GM10248 (cell line): ENCODE measurements at regions not wholly inside any gene's neighbourhood (a gene's known extent, or its start where the extent isn't known, plus 50 kb on each side); places are given as distances from the start of the nearest gene placed in this dataset.

Experiments used
- CTCF ChIA-PET: fragments of 300-600 bp; sonication (Branson Sonifier 250); formaldehyde crosslinking; extraction: SDS; loops from one replicate; lab custom pipeline; 2021; ENCODE audit warnings: antibody characterized with exemption; lab: Yijun Ruan, JAX
- POLR2A ChIA-PET: fragments of 350-650 bp; sonication (Branson Sonifier 250); formaldehyde crosslinking; extraction: SDS; loops from one replicate; lab custom pipeline; 2020; ENCODE audit warnings: antibody characterized with exemption; lab: Yijun Ruan, JAX
- DNase-seq: peaks from one replicate; pipeline ENCODE4 v3.0.0; 2012; ENCODE audit errors: extremely low spot score
- CTCF ChIP-seq: IDR thresholded peaks from 2 replicates; pipeline ENCODE4 v1.5.1; 2012; ENCODE audit warnings: mild to moderate bottlenecking, low read depth; ENCODE audit errors: extremely low read depth, missing control alignments, control extremely low read depth

DNA sequence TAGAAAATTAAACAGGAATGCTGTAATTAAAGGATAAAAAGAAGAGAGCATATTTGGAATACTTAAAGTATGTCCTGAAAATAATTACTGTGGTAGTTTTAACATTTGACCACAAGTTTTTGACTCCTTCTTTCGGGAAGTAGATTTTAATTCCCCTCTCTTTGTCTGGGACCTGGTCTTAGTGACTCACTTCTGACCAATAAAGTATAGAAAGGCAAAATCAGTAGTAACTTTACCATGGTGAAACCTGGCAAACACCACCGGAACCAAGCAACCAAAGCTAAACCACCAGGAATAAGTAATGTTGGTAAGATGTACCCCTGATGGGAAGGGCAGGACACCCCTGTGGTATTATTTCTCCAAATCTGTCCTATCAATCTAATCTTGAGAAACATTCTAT is 314.8 kb downstream of the PDHA2 start:
- no peak for TF ChIP-seq CTCF
- CTCF ChIA-PET, result no interaction called here
- POLR2A ChIA-PET, result no interaction called here
- DNase-seq, result no peak

- TF ChIP-seq CTCF, result no peak
- ChIA-PET CTCF (interaction anchor here (1.7 kb wide), 1 partner anchor 12 kb away, joined by 6 read pairs; no protein-coding TSS in a partner anchor), POLR2A (no interaction called here)
- DNase-seq, result no peak
These were observed 322.7 kb downstream of the PDHA2 start for GRCh38 chr4:96162636-96163035.

GRCh38 chr4:96164814-96165351 is 325.0 kb downstream of the PDHA2 start:
- POLR2A ChIA-PET, result no interaction called here
- no peak for DNase-seq
- TF ChIP-seq CTCF, result no peak
- CTCF ChIA-PET, result no interaction called here

DNA sequence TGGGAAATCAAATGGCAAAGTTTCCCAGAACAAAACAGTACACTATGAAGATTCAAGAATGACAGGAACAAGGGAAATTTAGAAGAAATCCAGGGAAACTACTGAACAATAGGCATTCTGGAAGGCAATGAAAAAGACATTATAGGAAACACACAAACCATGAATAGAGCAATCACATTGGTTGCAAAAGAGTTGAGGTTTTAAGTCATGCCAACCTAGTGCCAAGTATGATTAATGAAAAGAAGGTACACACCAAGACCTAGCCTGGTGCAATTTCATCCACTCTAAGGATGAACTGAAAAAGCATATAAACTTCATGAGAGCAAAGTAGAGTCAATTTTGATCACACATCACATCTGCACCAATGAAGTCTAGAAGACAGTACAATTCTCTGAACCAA is 326.9 kb downstream of the PDHA2 start:
- no peak for TF ChIP-seq CTCF
- CTCF ChIA-PET, result no interaction called here
- DNase-seq, result no peak
- POLR2A ChIA-PET, result no interaction called here

- CTCF ChIA-PET, result no interaction called here
- peak; percentile 4 for DNase-seq
- no peak for TF ChIP-seq CTCF
- POLR2A ChIA-PET, result no interaction called here
These were observed 330.3 kb downstream of the PDHA2 start for GRCh38 chr4:96170198-96170597.

DNA sequence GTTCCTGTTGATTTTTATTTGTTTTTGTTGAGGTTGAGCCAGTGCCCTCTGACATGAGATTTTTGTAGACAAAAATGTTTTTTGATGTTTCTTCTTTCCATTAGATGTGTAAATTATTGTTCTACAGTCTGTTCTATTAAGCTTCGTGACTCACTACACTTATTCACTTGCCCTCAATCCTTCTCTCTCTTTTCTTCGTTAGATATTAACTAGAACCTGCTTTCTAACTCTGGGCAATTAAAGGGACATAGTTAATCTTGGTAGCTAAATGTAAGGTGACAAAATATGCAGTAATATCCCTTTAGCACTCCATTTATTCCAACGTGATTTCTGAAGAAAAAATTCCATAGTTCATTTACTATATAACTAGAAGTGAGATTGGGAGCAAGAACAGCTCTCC is 333.9 kb downstream of the PDHA2 start:
- ChIA-PET CTCF (no interaction called here), POLR2A (no interaction called here)
- no peak for DNase-seq
- TF ChIP-seq CTCF, result no peak
